ENCODE measurements at regions not wholly inside any gene's neighbourhood (a gene's known extent, or its start where the extent isn't known, plus 50 kb on each side); places are given as distances from the start of the nearest gene placed in this dataset.

DNA sequence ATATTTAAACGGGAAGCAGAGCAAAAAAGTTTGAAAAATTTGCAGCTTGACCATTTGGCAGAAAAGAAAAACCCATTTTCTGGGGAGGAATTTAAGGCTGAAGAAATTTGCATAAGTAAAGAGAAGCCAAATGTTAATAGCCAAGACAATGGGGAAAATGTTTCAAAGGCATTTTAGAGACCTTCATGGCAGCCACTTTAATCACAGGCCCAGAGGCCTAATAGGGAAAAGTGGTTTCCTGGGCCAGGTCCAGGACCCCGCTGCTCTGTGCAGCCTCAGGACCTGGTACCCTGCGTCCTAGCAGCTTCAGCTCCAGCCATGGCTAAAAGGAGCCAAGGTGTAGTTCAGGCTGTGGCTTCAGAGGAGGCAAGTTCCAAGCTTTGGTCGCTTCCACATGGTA lies 507.3 kb downstream of the SLCO4C1 start:
- TF ChIP-seq, protein P1, sequence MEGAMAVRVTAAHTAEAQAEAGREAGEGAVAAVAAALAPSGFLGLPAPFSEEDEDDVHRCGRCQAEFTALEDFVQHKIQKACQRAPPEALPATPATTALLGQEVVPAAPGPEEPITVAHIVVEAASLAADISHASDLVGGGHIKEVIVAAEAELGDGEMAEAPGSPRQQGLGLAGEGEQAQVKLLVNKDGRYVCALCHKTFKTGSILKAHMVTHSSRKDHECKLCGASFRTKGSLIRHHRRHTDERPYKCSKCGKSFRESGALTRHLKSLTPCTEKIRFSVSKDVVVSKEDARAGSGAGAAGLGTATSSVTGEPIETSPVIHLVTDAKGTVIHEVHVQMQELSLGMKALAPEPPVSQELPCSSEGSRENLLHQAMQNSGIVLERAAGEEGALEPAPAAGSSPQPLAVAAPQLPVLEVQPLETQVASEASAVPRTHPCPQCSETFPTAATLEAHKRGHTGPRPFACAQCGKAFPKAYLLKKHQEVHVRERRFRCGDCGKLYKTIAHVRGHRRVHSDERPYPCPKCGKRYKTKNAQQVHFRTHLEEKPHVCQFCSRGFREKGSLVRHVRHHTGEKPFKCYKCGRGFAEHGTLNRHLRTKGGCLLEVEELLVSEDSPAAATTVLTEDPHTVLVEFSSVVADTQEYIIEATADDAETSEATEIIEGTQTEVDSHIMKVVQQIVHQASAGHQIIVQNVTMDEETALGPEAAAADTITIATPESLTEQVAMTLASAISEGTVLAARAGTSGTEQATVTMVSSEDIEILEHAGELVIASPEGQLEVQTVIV (CRISPR knock-in tag; IDR thresholded peaks at IDR 0.05; ENCODE audit: borderline replicate concordance) = no peak
- TF ChIP-seq SRF (CRISPR knock-in tag; IDR thresholded peaks at IDR 0.05) = no peak
- TF ChIP-seq DNMT1 (IDR thresholded peaks at IDR 0.05) = no peak
- no peak for TF ChIP-seq MAZ (CRISPR knock-in tag; conservative IDR thresholded peaks at IDR 0.05 in 1 of 2, IDR thresholded peaks at IDR 0.05 in 1 of 2)
- no peak for TF ChIP-seq SMAD1 (IDR thresholded peaks at IDR 0.05; ENCODE audit: low read depth, low read length, partially characterized antibody)

Measured in K562 (cell line).